Lung (tissue), 11 donors: ENCODE measurements at regions not wholly inside any gene's neighbourhood (a gene's known extent, or its start where the extent isn't known, plus 50 kb on each side); places are given as distances from the start of the nearest gene placed in this dataset.
A peak's percentile ranks its signal among the peaks of the same experiment; 100 is the strongest.

Experiments used
- ATAC-seq: fragments of 200-7000 bp; cut with Tn5 transposase; one replicate; pipeline ENCODE4 v1.9.1; 2020; ENCODE audit warnings: moderate number of reproducible peaks; ENCODE audit not compliant: insufficient read depth, low FRiP score
- DNase-seq, 3 donors: peaks; one replicate each; pipeline ENCODE4 v3.0.0-alpha.2; 2013 to 2017
- H3K27ac ChIP-seq, 2 donors: one replicate each; pipeline ENCODE4 v1.5.1; 2013; ENCODE audit warnings: mild to moderate bottlenecking in 2 of 2, moderate library complexity in 2 of 2, control low read depth in 1 of 2, inconsistent platforms in 1 of 2, low read depth in 1 of 2, low read length in 1 of 2
- H3K27me3 ChIP-seq, 3 donors: one replicate each; pipeline ENCODE4 v1.5.1; 2013; ENCODE audit warnings: low read length in 2 of 3; ENCODE audit not compliant: control insufficient read depth in 3 of 3, insufficient read depth in 3 of 3
- H3K36me3 ChIP-seq, 4 donors: one replicate each; pipeline ENCODE4 v1.5.1; 2013; ENCODE audit warnings: low read length in 4 of 4, mild to moderate bottlenecking in 1 of 4, moderate library complexity in 1 of 4; ENCODE audit not compliant: control insufficient read depth in 4 of 4, insufficient read depth in 4 of 4
- H3K4me1 ChIP-seq, 5 donors: one replicate each; pipeline ENCODE4 v1.5.1; 2013; ENCODE audit warnings: low read length in 5 of 5, mild to moderate bottlenecking in 2 of 5, moderate library complexity in 1 of 5; ENCODE audit not compliant: control insufficient read depth in 5 of 5, insufficient read depth in 5 of 5
- H3K4me3 ChIP-seq: one replicate; pipeline ENCODE4 v1.5.1; 2013; ENCODE audit warnings: mild to moderate bottlenecking, control low read depth, moderate library complexity
- H3K9ac ChIP-seq, 2 donors: one replicate each; pipeline ENCODE4 v1.5.1; 2013; ENCODE audit warnings: low read length in 2 of 2, control low read depth in 1 of 2; ENCODE audit not compliant: insufficient read depth in 1 of 2
- H3K9me3 ChIP-seq, 4 donors: one replicate each; pipeline ENCODE4 v1.5.1; 2013; ENCODE audit warnings: low read length in 3 of 4, mild to moderate bottlenecking in 1 of 4, moderate library complexity in 1 of 4; ENCODE audit not compliant: control insufficient read depth in 4 of 4, insufficient read depth in 3 of 4
- CTCF ChIP-seq: IDR thresholded peaks from 2 replicates; pipeline ENCODE4 v1.5.1; 2012; ENCODE audit warnings: mild to moderate bottlenecking; ENCODE audit errors: control extremely low read depth, extremely low read depth
- WGBS, 2 donors: extraction: QIAGEN DNeasy Blood & Tissue Kit; methylation state at CpG; one replicate each; pipeline ENCODE4 v1.1.7; 2013; 5-methylcytosine and 5-hydroxymethylcytosine counted together
- donor health status: control.
- donor health status: control.
- donor health status: Bipolar disorder and iron deficiency.
- donor health status: healthy.
- donor health status: DM: yes; HTN: yes; CAD: no.

- TF ChIP-seq CTCF: no peak
- no peak overlapping the region for H3K27ac ChIP-seq
- no peaks in the 10 kb centered on the region for H3K36me3 ChIP-seq
- DNase-seq (no peak), ATAC-seq (no peak)
- H3K9ac ChIP-seq: no peak overlapping the region
- no peaks in the 10 kb centered on the region for H3K4me1 ChIP-seq
- no peaks in the 10 kb centered on the region for H3K27me3 ChIP-seq
- H3K4me3 ChIP-seq: no peak overlapping the region
- WGBS, 2 donors: 50 to 60% methylated on average over 1 of the region's 1 CpG
- H3K9me3 ChIP-seq: peaks cover 0 to 4% (median 0%) of the 10 kb centered on the region in 4 donors
Measured at GRCh38 chr1:73604211-73604610, 593.8 kb downstream of the LRRIQ3 start.

GRCh38 chr1:73593804-73594203 is 604.2 kb downstream of the LRRIQ3 start:
- Histone ChIP-seq H3K4me1 (no peaks in the 10 kb centered on the region), H3K4me3 (no peak overlapping the region), H3K36me3 (no peaks in the 10 kb centered on the region), H3K27ac (no peak overlapping the region), H3K9ac (no peak overlapping the region), H3K9me3 (no peaks in the 10 kb centered on the region), H3K27me3 (no peaks in the 10 kb centered on the region)
- WGBS, 2 donors: 13 to 36% methylated on average over 4 of the region's 4 CpGs
- TF ChIP-seq CTCF: no peak
- DNase-seq: no peak
- peak; percentile 71 for ATAC-seq

GRCh38 chr1:73593364-73593763 is 604.6 kb downstream of the LRRIQ3 start:
- ATAC-seq (peak; percentile 91), DNase-seq (peak in 2 of 3 donors; percentile 20 to 60)
- Histone ChIP-seq H3K4me3 (no peak overlapping the region), H3K36me3 (no peaks in the 10 kb centered on the region), H3K4me1 (no peaks in the 10 kb centered on the region), H3K9ac (no peak overlapping the region), H3K27ac (no peak overlapping the region), H3K9me3 (no peaks in the 10 kb centered on the region), H3K27me3 (no peaks in the 10 kb centered on the region)
- WGBS, 2 donors: 7 to 8% methylated on average over 3 of the region's 3 CpGs
- TF ChIP-seq CTCF: no peak

GRCh38 chr1:73587080-73587479 is 610.9 kb downstream of the LRRIQ3 start:
- H3K9ac ChIP-seq: no peak overlapping the region
- DNase-seq (no peak), ATAC-seq (no peak)
- H3K9me3 ChIP-seq: no peaks in the 10 kb centered on the region
- H3K4me1 ChIP-seq: no peaks in the 10 kb centered on the region
- H3K36me3 ChIP-seq: no peaks in the 10 kb centered on the region
- no peak for TF ChIP-seq CTCF
- WGBS, 2 donors: 98 to 100% methylated on average over 1 of the region's 1 CpG
- H3K27ac ChIP-seq: no peak overlapping the region
- H3K27me3 ChIP-seq: no peaks in the 10 kb centered on the region
- H3K4me3 ChIP-seq: no peak overlapping the region
